Fibroblast of peridontal ligament (primary cell): ENCODE measurements at regions not wholly inside any gene's neighbourhood (a gene's known extent, or its start where the extent isn't known, plus 50 kb on each side); places are given as distances from the start of the nearest gene placed in this dataset.
"Not testable (repeated sequence)": the region's sequence is repeated elsewhere in the genome, so short reads cannot be mapped to it uniquely, and the experiment has no call there.

Experiments used
- DNase-seq: peaks from one replicate; pipeline ENCODE4 v3.0.0-alpha.2; 2010; ENCODE audit errors: extremely low read depth

DNA sequence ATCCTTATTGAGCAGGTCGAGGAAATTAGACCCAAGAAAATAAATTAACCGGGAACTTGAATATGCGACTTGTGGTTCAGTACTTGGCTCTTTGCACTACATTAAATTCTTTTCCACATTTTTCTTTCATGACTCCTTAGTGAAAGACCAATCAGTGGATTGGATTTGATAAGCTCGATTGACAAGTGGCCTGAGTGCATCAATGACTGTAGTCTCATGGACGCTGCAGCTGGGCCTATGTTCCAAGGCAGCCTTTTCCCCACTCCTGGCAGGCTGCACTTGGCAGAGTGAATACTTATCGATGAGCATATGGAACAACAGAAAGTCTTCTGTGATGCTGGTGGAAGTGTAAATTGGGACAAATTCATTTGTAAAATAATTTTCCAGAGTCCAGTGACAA is 210.8 kb upstream of the EXOC2 start:
- peak; percentile 69 for DNase-seq

DNA sequence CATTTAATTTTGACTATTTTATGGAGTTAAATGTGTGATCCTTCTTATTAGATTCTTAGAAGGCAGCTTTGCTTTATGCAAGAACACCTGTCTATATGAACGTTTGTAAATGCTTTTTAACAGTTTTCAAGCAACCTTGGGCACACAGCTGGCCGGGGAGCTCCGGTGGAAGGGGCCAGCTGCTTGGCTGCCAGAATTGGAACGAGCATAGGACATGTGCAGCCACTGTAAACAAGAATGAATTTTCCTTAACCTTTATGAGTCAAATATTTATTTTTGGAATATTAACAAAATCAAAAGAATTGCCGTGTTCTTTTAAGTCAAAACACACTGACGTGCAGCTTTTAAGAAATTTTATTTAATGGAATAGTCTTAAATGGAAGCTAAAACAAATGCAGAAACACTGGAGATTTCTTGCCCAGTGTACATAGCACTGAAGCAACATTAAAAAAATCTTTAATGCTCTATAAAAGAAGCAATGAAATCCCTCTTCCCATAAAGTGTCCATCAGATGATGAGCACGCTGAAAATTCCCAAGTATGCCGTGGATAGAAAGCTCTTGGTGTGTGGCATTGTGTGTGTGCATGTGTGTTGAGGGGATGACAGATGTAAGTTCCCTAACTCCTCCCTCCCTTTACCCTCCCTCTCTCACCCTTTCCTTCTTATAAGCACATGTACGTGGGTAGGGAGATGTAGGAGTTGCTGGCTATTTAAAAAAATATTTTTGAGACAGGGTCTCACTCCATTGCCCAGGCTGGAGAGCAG is 208.9 kb upstream of the EXOC2 start:
- no peak for DNase-seq

DNA sequence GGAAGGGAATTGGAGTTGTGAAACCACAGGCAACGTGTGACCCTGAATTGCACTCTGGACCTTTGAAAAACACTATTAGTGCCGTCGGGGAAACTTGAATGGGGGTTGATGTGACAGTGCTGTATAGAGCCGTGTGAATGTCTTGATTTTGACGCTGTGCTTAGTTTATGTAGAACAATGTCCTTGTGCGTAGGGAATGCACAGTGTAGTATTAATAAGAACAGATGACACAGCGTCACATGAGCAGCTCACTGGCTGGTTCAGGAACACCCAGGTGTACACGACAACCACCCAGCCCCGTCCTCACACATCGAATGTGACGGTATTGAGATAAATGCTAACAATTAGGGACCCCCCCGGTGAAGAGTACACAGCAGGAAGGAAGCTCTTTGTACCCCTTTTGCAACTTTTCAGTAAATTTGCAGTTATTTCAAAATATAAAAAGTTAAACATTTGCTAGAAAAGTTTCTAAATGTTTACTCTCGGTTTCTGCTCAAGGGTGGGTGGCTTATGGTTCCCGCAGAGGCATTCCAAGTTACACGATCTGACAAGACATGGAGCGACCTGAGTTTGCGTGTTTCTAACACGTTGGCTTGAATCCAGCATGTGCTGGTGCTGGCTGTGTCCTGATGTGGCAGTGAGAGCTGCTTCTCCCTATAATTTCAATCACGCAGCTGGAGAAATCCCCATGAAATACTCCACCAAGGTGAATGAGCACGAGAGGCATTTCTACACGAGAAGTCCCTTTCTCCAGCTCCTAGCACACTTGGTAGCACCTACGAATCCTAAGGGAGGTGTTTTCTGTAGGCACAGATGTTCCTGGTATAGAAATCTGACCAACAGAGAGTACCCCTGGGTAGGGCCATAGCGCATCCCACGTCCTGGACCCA is 208.0 kb upstream of the EXOC2 start:
- DNase-seq, result no peak

DNA sequence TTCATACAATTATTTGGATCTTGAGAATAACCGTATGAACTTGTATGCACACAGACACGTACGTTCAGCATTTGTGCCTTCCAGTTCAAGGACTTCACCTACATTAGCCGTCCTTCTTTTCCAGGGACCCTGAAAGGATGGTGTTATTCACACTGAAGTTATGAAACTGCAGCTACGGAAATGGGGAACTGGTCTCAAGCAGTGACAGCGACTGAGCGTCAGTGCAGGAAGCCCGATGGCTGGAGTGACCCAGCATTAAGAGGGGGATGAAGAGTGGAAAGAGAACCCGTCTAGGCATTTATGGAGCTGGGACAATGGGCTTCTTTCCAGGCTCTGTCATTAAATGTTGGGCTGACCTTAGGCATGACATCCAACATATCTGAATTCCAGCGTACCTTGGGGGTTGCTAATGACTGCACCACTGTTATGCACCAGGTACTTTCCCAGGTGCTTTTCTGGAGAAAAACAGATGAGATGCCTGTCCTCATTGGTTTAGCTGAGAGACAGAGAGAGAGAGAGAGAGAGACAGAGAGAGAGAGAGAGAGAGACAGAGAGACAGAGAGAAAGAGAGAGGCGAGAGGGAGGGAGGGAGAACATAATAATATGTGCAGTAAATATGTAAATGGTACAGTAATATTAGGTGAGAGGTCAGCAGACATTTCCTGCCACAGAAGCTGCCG is 204.7 kb upstream of the EXOC2 start:
- no peak for DNase-seq

DNA sequence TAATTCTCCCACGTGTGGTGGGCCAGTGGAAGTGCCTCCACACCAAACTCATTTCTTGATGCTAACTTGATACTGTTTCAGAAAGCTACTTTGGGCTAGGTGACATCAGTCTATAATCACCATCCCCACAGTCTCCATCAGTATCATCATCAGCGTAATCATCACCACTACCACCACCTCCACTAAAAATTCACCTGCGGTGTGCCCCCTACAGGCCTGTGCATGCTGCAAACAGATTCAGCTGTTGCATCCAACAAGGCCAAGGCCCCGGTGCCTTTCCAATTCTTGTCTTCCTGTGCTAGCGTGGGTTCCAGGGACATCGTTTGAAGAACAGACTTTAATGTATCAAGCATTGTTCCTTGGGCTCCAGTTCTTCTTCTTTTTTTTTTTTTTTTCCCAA is 201.3 kb upstream of the EXOC2 start:
- no peak for DNase-seq

DNA sequence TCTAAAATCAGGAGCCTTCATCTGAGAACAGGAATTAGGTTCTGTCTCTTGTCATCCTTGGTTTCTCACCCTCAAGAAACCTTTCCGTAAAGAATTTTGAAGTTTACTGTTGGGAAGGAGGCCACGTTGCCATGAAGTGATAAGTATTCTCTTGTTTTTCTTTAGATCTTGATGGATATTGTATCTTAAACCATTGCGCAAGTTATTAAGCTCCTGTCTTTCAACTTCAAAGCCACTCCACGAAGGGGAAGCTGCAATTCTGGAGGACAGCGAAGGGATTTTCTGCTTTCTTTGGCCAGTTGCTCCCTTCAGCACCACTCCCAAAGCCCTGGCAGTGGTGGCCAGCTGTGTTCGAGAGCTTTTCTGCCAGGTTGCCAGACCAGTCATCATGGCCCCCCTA is 198.1 kb upstream of the EXOC2 start:
- no peak for DNase-seq

DNA sequence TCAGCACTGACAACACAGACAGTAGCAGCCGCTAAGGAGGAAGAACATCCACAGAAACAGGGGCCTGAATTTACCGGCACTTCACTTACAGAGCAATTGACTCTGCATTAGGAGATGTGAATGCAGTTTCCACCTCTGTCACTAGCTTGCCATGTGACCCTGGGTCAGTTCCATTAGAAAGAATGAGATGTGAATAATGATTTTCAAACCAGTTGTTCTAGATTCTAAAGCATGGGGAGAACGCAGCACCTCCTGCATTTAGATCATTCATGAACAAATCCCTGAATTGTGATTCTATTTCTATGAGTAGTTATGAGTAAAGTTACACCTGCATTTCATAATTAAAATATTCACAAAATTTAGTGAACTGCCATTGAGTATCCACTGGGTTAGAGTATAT is 197.3 kb upstream of the EXOC2 start:
- no peak for DNase-seq

DNA sequence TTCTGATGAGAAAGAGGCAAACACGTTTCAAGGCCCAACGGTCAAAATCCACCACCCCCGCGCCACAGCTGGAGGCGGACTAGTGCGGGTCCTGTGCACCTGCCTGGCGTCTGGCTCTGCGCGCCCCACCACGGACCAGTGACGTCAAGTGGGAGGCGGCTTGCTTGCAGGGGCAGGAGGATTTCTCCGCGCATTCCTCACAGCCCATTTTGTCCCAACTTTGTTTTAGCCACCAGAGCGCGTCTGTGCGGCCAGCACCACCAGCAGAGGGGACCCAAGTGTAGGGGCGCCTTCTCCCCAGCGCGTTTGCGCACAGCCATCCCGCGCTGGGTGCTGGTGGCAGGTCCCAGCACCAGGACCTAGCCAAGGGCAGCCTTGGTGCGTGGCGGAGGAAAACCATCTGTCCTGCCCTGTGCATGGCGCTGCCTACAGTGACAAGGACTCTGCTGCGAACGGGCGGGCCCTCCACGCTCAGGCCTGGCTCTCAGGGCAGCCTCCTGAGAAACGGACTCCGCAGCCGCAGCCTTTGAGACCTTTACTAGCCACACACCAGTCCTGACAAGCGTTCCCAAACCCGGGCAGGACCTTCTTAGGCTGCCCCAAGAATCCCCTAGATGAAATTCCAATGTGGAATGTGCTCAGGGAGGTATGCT is 194.8 kb upstream of the EXOC2 start:
- no peak for DNase-seq

DNA sequence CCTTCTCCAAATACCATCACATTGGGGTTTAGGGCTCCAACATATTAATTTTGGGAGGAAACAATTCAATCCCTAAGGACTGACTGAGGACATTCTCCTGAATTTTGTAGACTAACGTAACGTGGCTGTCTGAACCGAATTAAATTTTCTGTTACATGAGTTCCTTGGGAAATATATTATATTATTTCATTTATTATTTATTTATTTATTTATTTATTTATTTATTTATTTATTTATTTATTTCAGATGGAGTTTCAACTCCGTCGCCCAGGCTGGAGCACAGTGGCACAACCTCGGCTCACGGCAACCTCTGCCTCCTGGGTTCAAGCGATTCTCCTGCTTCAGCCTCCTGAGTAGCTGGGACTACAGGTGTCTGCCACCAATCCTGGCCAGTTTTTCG is 193.2 kb upstream of the EXOC2 start:
- not testable (repeated sequence) for DNase-seq

DNA sequence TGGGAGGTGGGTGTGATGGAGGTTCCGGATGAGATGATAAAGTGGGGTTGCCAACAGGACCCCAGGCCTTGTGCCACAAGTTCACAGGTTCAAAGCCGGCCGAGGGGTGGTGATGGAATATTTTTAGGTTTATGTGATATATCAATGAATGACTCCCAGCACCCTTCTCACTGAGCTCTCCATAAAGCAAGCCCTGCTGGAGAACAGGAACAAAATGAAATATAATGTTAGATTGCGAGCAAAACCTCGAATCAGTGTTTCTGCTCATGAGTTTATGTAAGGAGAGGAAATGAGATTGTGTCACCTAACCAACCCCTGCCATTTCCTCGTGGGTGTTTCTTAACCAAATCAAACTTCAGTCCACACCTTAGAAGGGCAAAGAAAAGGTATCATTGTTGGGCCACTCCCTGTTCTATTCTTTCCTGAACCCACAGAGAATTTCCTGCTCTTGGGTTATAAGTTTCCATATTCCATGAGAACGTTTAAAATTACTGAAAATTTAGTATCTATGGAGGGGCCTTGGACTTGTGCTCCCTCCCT is 192.2 kb upstream of the EXOC2 start:
- no peak for DNase-seq

DNA sequence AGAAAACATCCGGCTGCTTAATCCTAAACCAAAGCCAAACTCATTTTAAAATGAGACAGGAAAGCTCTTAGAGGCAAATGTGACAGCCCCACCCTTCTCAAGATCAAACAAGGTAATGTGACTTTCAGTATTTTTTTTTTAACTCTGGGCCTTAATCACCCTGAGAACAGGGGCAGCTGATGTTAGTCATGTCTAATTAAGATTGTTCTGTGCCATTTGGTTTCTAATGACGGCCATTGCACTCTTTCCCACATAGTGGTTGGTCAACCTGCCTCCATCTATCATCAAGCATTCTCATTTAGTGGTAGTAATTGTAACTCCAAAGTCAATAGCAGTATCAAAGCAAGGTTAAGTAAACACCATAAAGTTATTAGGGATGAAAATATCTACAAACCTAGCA is 191.6 kb upstream of the EXOC2 start:
- no peak for DNase-seq

DNA sequence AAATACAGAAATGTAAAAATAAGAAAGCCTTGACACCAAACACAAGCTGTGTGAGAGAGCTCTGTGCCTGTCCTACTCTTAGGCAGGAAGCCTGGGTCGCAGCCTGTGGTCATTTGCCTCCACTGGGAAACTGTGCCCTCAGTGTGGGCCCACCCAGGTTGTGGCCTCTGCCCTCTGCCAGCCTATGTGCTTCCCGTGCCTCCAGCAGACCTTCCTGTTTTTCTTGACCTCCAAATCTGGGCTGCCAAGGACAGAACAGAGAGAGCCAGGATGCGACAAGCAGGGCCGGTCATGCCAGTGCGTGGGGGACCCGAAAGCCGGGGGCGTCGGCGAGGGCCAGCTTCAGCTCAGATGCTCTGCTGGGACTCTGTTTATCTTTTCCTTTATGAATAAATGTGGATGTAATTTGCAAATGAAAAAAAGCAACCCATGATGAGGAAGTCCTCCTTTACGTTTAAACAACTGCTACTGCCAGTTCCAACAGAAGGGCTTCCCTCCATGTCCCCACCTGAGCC is 189.2 kb upstream of the EXOC2 start:
- DNase-seq, result no peak

DNA sequence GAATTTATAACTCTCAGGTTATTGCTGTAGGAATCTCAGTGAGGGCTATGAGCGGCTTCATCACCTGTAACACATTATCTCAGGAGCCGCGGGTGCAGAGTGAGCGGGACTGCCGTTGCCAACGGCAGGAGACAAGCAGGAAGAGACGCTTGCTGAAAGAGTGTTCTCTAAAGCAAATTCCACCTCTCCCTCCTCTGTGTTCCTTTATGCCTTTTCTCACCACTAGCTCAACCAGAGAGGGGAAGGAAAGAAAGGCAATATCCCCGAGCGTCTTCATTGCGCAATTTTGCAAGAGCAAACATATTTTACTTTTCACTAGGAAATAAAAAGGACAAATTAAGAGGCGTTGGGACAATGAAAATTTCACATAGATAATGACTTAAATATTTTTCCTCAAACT is 185.2 kb upstream of the EXOC2 start:
- no peak for DNase-seq

DNA sequence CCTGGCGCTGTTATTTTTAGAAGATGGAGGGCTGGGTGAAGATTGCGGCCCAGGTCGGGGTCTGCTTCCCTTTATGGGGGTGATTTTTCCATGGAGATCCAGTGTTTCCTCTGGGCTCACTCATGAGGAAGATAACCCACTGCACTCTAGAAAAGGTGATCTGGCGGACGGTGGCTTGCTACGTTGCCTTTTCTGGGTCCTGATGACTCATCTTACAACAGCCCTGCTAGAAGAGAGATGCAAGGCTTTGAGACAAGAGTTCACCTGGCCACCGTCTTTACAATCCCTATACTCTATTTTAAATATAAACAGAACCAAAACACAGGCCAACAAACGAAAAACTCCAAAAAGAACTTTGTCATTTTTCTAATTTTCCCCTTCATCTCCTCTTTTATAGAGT is 182.1 kb upstream of the EXOC2 start:
- DNase-seq, result no peak

DNA sequence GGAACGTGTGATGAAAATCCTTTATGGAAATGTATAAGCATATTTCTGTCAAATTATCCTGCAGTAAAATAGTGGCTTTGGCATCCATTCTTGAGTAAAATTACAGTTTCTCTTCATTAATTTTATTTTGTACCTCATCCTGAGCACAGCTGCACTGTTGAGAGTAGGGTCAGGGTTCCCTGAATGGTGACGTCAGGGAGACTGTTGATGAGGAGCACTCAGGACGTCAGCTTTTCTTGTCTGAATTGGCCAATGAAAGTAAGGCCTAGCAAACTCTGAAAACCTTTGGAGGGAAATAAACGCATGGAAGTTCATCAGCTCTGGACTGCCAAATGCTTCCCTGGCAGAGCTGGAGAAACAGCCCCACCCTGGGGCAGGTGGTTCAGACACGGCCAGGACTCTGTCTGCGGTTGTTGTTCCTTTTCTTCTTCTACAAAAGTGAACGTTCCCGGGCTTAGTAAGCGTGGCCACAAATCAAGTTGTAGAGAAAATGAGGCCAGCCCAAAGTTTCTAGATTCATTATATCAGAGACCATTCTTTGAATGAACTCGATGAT is 179.7 kb upstream of the EXOC2 start:
- DNase-seq, result no peak

DNA sequence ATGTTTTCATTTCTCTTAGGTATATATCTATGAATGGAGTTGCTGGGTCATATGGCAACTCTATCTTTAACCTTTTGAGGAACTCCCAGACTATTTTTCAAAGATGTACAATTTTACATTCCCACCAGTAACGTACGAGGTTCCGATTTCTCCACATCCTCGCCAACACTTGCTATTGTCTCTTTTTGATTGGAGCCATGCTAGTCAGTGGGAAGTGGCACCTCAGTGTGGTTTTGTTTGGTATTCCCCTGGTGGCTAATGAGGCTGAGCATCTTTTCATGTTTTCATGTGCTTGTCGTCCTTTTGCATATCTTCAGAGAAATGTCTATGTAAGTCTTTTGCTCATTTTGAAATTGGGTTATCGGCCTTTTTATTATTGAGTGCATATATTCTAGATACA is 178.6 kb upstream of the EXOC2 start:
- no peak for DNase-seq

DNA sequence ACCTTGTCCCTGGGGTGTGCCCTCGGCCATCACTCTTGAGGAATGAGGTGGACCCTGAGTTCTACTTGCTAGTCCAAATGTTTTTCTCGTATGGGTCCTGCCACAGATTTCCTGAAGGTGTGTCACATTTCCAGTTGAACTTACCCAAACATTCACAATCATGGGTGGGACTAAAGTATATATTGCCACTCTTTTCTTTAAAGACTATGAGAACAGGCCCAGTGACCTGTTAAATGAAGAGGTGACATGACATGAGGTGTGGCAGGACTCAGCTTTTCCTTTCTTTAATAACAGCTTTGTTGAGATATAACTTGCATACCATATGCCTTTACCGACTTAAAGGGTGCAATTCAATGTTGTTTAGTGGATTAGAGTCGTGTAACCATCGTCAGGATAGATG is 177.2 kb upstream of the EXOC2 start:
- no peak for DNase-seq

DNA sequence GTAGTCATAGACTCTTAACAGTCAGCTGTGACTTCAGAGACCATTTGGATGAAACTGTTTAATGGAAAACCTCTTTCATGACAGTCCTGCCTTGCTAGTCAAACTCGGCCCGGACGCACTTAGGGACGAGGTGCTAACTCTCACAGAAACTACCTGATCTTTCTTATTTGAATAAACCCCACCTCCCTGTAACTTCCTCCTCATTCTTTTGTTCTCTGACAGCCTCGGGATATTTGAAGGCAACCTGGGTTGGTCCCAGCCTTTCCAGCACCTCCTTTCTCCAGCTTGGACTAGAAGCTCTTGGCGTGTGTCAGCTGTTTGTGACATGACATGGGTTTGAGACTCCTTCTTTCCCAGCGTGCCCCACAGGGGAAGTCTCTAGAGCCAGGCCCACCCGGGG is 175.3 kb upstream of the EXOC2 start:
- DNase-seq, result no peak

DNA sequence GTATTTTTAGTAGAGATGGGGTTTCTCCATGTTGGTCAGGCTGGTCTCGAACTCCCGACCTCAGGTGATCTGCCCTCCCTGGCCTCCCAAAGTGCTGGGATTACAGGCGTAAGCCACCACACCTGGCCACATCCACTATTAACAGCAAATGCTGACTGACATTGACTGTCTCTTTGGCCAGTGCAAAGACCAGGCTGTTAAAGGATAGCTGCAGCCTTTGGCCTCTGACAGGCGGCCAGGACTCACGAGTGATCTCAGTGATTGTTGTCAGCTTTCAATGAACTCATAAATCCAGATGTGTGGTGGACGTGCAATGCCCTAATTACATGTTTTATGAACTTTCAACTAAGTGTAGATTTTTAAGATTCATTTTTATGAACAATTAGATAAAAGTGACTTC is 174.4 kb upstream of the EXOC2 start:
- no peak for DNase-seq

DNA sequence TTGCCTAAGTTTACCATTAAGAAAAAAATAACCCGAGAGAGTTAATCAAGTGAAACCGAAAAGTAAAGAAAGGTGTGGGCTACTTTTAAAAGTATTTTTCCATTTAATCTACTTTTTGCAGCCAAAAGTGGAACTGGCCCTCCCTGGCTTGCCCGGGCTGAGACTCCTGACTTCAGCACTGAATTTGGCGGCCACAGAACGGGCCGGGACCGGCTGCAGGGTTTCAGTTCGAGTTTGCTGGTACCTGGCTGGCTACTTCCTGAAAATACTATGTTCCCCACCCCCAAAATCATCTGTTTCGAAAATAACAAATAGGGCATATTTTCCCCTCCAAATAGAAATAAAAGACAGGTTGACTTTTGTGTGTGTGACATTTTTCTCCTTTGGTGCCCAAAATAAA is 173.4 kb upstream of the EXOC2 start:
- no peak for DNase-seq

DNA sequence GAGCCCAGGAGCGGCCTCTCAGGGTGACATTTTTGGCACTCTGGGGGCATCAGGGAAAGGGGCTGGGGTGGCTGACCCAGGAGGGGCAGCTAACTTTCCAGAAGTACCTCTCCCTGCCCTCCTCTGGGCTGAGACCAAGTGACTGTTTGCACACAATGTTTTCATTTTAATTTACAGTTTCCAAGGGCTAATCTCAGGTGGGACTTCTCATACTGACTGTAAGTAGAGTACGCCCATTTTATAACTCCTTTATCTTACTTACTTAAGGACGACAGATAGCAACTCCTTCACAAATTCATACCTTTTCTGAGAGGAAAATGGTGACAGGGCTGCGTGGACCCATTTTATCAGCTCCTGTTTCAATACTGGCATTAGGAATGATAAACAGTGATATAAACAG is 172.9 kb upstream of the EXOC2 start:
- DNase-seq, result no peak
